ENCODE measurements at regions not wholly inside any gene's neighbourhood (a gene's known extent, or its start where the extent isn't known, plus 50 kb on each side); places are given as distances from the start of the nearest gene placed in this dataset.

GRCh38 chr4:81546777-81547176 is 75.1 kb upstream of the RASGEF1B start:
- H3K4me2 ChIP-seq (ENCODE audit: low read length, poor library complexity, severe bottlenecking) = no peak overlapping the region
- H2AK5ac ChIP-seq (ENCODE audit: low read length, severe bottlenecking) = no peak overlapping the region
- no peaks in the 10 kb centered on the region for H3K36me3 ChIP-seq (ENCODE audit: control insufficient read depth in 1 of 2, insufficient read depth in 2 of 2, low read depth in 1 of 2, low read length in 2 of 2)
- no peaks in the 10 kb centered on the region for H3K27me3 ChIP-seq (ENCODE audit: control insufficient read depth in 1 of 2, insufficient read depth in 1 of 2, low read length in 2 of 2)
- no peak overlapping the region for H3K9ac ChIP-seq (ENCODE audit: low read length)
- H4K8ac ChIP-seq (ENCODE audit: low read length) = no peak overlapping the region
- DNase-seq = no peak
- no peak overlapping the region for H2BK15ac ChIP-seq (ENCODE audit: low read depth, poor library complexity, severe bottlenecking)
- 75% methylated on average over 1 of the region's 2 CpGs for WGBS
- H2BK120ac ChIP-seq (ENCODE audit: low read depth, low read length) = no peak overlapping the region
- H3K18ac ChIP-seq (ENCODE audit: low read depth in 1 of 2, low read length in 2 of 2) = no peak overlapping the region
- H3K27ac ChIP-seq (ENCODE audit: low read length, poor library complexity, severe bottlenecking) = no peak overlapping the region
- H3K23ac ChIP-seq (ENCODE audit: low read length in 2 of 2) = no peak overlapping the region
- H4K91ac ChIP-seq (ENCODE audit: low read length) = no peak overlapping the region
- no peaks in the 10 kb centered on the region for H3K9me3 ChIP-seq (ENCODE audit: control insufficient read depth, low read length)
- H2BK12ac ChIP-seq (ENCODE audit: low read length in 2 of 2) = no peak overlapping the region
- H3K14ac ChIP-seq (ENCODE audit: low read length in 2 of 2) = no peak overlapping the region
- no peak overlapping the region for H2BK5ac ChIP-seq (ENCODE audit: low read depth, low read length, poor library complexity, severe bottlenecking)
- H3K4me1 ChIP-seq (ENCODE audit: control insufficient read depth, insufficient read depth, low read depth, low read length) = no peaks in the 10 kb centered on the region
- H3K4ac ChIP-seq (ENCODE audit: low read depth in 1 of 2, low read length in 2 of 2) = no peak overlapping the region
- no peak overlapping the region for H3K4me3 ChIP-seq (ENCODE audit: insufficient read depth in 1 of 2, low read depth in 1 of 2, low read length in 2 of 2)
- H3K79me1 ChIP-seq (replicated peaks; ENCODE audit: low read length, poor library complexity, severe bottlenecking) = no peaks in the 10 kb centered on the region
- H2AFZ ChIP-seq (ENCODE audit: low read depth, low read length) = no peak overlapping the region

GRCh38 chr4:81541161-81541945 is 69.6 kb upstream of the RASGEF1B start:
- DNase-seq = no peak
- Histone ChIP-seq H3K9ac (ENCODE audit: low read length) (no peak overlapping the region), H3K36me3 (ENCODE audit: control insufficient read depth in 1 of 2, insufficient read depth in 2 of 2, low read depth in 1 of 2, low read length in 2 of 2) (no peaks in the 10 kb centered on the region), H4K8ac (ENCODE audit: low read length) (no peak overlapping the region), H3K9me3 (ENCODE audit: control insufficient read depth, low read length) (no peaks in the 10 kb centered on the region), H3K27ac (ENCODE audit: low read length, poor library complexity, severe bottlenecking) (no peak overlapping the region), H3K18ac (ENCODE audit: low read depth in 1 of 2, low read length in 2 of 2) (no peak overlapping the region), H2BK12ac (ENCODE audit: low read length in 2 of 2) (no peak overlapping the region), H3K4ac (ENCODE audit: low read depth in 1 of 2, low read length in 2 of 2) (no peak overlapping the region), H3K4me1 (ENCODE audit: control insufficient read depth, insufficient read depth, low read depth, low read length) (no peaks in the 10 kb centered on the region), H3K14ac (ENCODE audit: low read length in 2 of 2) (no peak overlapping the region), H3K27me3 (ENCODE audit: control insufficient read depth in 1 of 2, insufficient read depth in 1 of 2, low read length in 2 of 2) (no peaks in the 10 kb centered on the region), H3K4me3 (ENCODE audit: insufficient read depth in 1 of 2, low read depth in 1 of 2, low read length in 2 of 2) (no peak overlapping the region), H2BK120ac (ENCODE audit: low read depth, low read length) (no peak overlapping the region), H2AK5ac (ENCODE audit: low read length, severe bottlenecking) (no peak overlapping the region), H3K79me1 (replicated peaks; ENCODE audit: low read length, poor library complexity, severe bottlenecking) (no peaks in the 10 kb centered on the region), H4K91ac (ENCODE audit: low read length) (no peak overlapping the region), H3K4me2 (ENCODE audit: low read length, poor library complexity, severe bottlenecking) (no peak overlapping the region), H2BK5ac (ENCODE audit: low read depth, low read length, poor library complexity, severe bottlenecking) (no peak overlapping the region), H3K23ac (ENCODE audit: low read length in 2 of 2) (no peak overlapping the region), H2BK15ac (ENCODE audit: low read depth, poor library complexity, severe bottlenecking) (no peak overlapping the region), H2AFZ (ENCODE audit: low read depth, low read length) (no peak overlapping the region)
- WGBS = 22% methylated on average over 3 of the region's 4 CpGs

- no peak overlapping the region for H2AK5ac ChIP-seq (ENCODE audit: low read length, severe bottlenecking)
- H3K14ac ChIP-seq (ENCODE audit: low read length in 2 of 2) = no peak overlapping the region
- no peak overlapping the region for H3K9ac ChIP-seq (ENCODE audit: low read length)
- H3K79me1 ChIP-seq (replicated peaks; ENCODE audit: low read length, poor library complexity, severe bottlenecking) = no peaks in the 10 kb centered on the region
- H4K8ac ChIP-seq (ENCODE audit: low read length) = no peak overlapping the region
- H3K4me1 ChIP-seq (ENCODE audit: control insufficient read depth, insufficient read depth, low read depth, low read length) = no peaks in the 10 kb centered on the region
- DNase-seq = no peak
- 65% methylated on average over 5 of the region's 6 CpGs for WGBS
- H3K27me3 ChIP-seq (ENCODE audit: control insufficient read depth in 1 of 2, insufficient read depth in 1 of 2, low read length in 2 of 2) = no peaks in the 10 kb centered on the region
- H2AFZ ChIP-seq (ENCODE audit: low read depth, low read length) = no peak overlapping the region
- H3K36me3 ChIP-seq (ENCODE audit: control insufficient read depth in 1 of 2, insufficient read depth in 2 of 2, low read depth in 1 of 2, low read length in 2 of 2) = no peaks in the 10 kb centered on the region
- no peak overlapping the region for H3K23ac ChIP-seq (ENCODE audit: low read length in 2 of 2)
- H2BK120ac ChIP-seq (ENCODE audit: low read depth, low read length) = no peak overlapping the region
- H2BK5ac ChIP-seq (ENCODE audit: low read depth, low read length, poor library complexity, severe bottlenecking) = no peak overlapping the region
- no peak overlapping the region for H2BK15ac ChIP-seq (ENCODE audit: low read depth, poor library complexity, severe bottlenecking)
- no peak overlapping the region for H3K18ac ChIP-seq (ENCODE audit: low read depth in 1 of 2, low read length in 2 of 2)
- H3K4ac ChIP-seq (ENCODE audit: low read depth in 1 of 2, low read length in 2 of 2) = no peak overlapping the region
- no peak overlapping the region for H3K4me3 ChIP-seq (ENCODE audit: insufficient read depth in 1 of 2, low read depth in 1 of 2, low read length in 2 of 2)
- no peaks in the 10 kb centered on the region for H3K9me3 ChIP-seq (ENCODE audit: control insufficient read depth, low read length)
- H3K27ac ChIP-seq (ENCODE audit: low read length, poor library complexity, severe bottlenecking) = no peak overlapping the region
- no peak overlapping the region for H4K91ac ChIP-seq (ENCODE audit: low read length)
- H2BK12ac ChIP-seq (ENCODE audit: low read length in 2 of 2) = no peak overlapping the region
- no peak overlapping the region for H3K4me2 ChIP-seq (ENCODE audit: low read length, poor library complexity, severe bottlenecking)
These were observed 67.2 kb upstream of the RASGEF1B start for GRCh38 chr4:81538716-81539427.

- H2AK5ac ChIP-seq (ENCODE audit: low read length, severe bottlenecking) = no peak overlapping the region
These were observed 59.7 kb upstream of the RASGEF1B start for GRCh38 chr4:81531410-81531809.

More at GRCh38 chr4:81531410-81531809, 59.7 kb upstream of the RASGEF1B start:
- H3K23ac ChIP-seq (ENCODE audit: low read length in 2 of 2) = no peak overlapping the region
- no peak overlapping the region for H2BK120ac ChIP-seq (ENCODE audit: low read depth, low read length)
- H3K14ac ChIP-seq (ENCODE audit: low read length in 2 of 2) = no peak overlapping the region
- H3K4me2 ChIP-seq (ENCODE audit: low read length, poor library complexity, severe bottlenecking) = no peak overlapping the region
- H4K91ac ChIP-seq (ENCODE audit: low read length) = no peak overlapping the region
- H3K4ac ChIP-seq (ENCODE audit: low read depth in 1 of 2, low read length in 2 of 2) = no peak overlapping the region
- H3K27me3 ChIP-seq (ENCODE audit: control insufficient read depth in 1 of 2, insufficient read depth in 1 of 2, low read length in 2 of 2) = peaks cover 0 to 12% of the 10 kb centered on the region in 2 experiments
- 8% methylated on average over 1 of the region's 2 CpGs for WGBS
- no peak overlapping the region for H2BK12ac ChIP-seq (ENCODE audit: low read length in 2 of 2)
- no peaks in the 10 kb centered on the region for H3K79me1 ChIP-seq (replicated peaks; ENCODE audit: low read length, poor library complexity, severe bottlenecking)
- no peak overlapping the region for H3K9ac ChIP-seq (ENCODE audit: low read length)
- H3K18ac ChIP-seq (ENCODE audit: low read depth in 1 of 2, low read length in 2 of 2) = no peak overlapping the region
- no peak for DNase-seq
- H2BK15ac ChIP-seq (ENCODE audit: low read depth, poor library complexity, severe bottlenecking) = no peak overlapping the region
- H4K8ac ChIP-seq (ENCODE audit: low read length) = no peak overlapping the region
- H3K27ac ChIP-seq (ENCODE audit: low read length, poor library complexity, severe bottlenecking) = no peak overlapping the region
- peaks cover 12% of the 10 kb centered on the region for H3K9me3 ChIP-seq (ENCODE audit: control insufficient read depth, low read length)
- H3K4me3 ChIP-seq (ENCODE audit: insufficient read depth in 1 of 2, low read depth in 1 of 2, low read length in 2 of 2) = no peak overlapping the region
- H3K4me1 ChIP-seq (ENCODE audit: control insufficient read depth, insufficient read depth, low read depth, low read length) = no peaks in the 10 kb centered on the region
- H2AFZ ChIP-seq (ENCODE audit: low read depth, low read length) = no peak overlapping the region
- H2BK5ac ChIP-seq (ENCODE audit: low read depth, low read length, poor library complexity, severe bottlenecking) = no peak overlapping the region
- H3K36me3 ChIP-seq (ENCODE audit: control insufficient read depth in 1 of 2, insufficient read depth in 2 of 2, low read depth in 1 of 2, low read length in 2 of 2) = no peaks in the 10 kb centered on the region

Measured in mesenchymal stem cell (in vitro differentiated cells and primary cell).